T-helper 1 cell treated with Interleukin-12 subunit alpha and Interleukin-12 subunit beta and Interleukin-4 antibody, amounts not matched to agents 30 ng/mL and 1 ng/mL, for 36 hours (primary cell): ENCODE measurements at regions not wholly inside any gene's neighbourhood (a gene's known extent, or its start where the extent isn't known, plus 50 kb on each side); places are given as distances from the start of the nearest gene placed in this dataset.

ENCODE experiments used
- intact Hi-C: fragments of 100-400 bp; cut with micrococcal nuclease; formaldehyde crosslinking; loops from one replicate; pipeline ENCODE4 v1.15.1; 2024

DNA sequence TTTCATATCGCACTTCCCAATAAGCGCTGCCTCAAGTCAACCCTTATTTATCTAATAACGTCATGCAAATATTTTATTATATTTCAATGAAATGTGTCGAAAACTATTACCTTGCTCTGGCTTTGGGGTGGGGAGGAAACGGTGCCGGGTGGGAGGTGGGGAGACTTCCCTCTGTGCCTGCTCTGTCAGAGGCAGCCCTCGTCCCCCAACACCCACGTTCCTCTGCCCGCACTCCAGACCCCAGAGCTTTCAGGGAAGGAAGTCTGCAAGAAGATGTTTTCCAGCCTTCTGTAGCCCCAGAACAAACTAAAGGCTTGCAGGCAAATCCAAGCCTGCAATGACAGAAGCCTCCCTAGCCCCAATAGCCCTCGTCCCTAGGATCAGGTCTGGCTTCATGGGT lies 235.7 kb downstream of the BUD13 start:
- intact Hi-C loops, result no loop called here

DNA sequence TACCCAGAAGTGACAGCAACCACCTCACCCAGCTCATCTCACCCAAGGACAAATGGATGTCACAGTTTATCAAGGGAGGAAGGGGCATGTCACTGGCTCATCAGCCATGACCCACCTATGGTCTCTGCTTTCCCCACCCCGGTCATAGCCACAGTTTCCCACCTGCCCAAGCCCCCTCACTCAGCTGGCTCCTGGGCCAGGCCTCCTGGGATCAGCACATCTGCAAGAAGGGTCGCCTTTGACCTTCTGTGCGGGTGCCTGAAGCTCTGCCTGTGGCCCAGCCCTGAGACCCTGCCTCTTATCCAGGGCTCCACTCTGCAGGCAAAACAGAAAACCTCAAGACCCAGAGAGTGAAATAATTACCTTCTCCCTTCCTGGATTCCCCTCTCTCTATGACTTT lies 236.4 kb downstream of the BUD13 start:
- intact Hi-C loops, result no loop called here

- intact Hi-C loops, result no loop called here
Observed at GRCh38 chr11:116535994-116536393, 236.8 kb downstream of the BUD13 start.

GRCh38 chr11:116535120-116535519 lies 237.7 kb downstream of the BUD13 start:
- intact Hi-C loops, result no loop called here

DNA sequence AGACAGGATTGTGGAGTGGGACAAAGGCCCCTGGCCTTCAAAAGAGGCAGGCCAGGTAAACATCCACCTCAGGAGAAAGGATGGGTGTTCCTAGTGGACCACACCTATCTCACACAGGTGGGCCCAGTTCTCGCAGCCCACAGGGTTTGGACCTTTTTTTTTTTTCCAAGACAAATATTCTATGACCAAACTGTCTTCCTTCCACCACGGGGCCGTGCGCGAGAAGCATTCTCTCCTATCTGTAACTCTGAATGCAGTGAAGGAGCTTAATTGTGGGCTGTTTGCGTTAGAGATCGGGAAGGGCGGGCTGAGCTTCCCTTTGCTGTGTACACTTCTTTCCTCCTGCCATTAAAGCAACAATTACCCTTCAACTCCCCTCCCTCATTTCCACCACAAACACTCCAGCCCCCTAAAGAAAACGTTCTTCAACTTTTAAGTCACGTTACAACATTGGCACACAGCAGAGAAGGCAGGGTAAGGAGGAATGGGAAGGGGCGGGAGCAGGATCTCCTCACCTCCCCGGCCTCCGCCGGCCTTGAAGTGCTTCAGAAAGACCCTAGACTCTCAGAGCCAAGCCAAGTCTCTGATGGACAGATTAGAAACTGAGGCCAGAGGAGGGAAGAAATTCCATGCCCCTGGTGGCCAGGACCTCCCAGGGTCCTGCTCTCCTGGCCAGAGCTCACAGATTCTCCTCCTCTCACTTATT lies 238.4 kb downstream of the BUD13 start:
- intact Hi-C loops, result no loop called here

- intact Hi-C loops, result no loop called here
Observed at GRCh38 chr11:116533186-116533825, 239.5 kb downstream of the BUD13 start.

- intact Hi-C loops, result no loop called here
Observed at GRCh38 chr11:116532066-116532465, 240.7 kb downstream of the BUD13 start.

DNA sequence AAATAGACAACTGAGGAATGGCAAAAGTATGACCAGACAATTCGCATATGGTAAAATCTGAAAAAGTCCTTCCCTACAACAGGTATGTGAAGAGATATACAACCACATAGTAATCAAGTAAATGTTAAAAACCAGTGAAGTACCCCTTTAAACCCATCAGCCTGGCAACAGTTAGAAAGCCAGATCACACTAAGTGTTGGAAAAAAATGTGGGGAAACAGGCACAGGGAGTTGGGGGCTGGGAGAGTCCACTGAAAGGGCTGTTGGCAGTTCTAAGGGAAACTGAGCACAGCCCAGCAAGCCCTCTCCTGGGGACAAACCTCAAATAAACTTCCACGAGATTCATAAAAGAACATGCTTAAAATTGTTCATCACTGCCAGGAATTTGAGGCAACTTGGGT lies 242.1 kb downstream of the BUD13 start:
- intact Hi-C loops, result no loop called here

DNA sequence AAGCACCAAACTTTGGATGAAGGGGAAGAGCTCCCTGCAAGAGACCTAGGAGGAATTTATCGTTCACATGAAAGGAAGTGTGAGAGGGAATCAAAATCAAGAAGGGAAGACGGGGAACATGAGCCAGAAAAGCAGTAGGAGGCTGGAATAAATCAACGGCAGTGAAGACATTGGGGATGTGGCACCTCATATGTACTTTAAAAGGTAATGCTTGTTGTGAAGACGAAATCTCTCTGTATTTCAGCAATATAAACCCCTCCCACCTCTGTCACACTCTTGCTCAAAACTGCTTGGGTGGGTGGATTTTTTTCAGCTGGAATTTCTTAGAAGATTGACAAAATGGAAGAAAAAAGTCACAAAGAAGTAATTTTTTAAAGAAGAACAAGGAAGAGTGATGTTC lies 243.5 kb downstream of the BUD13 start:
- intact Hi-C loops, result no loop called here

DNA sequence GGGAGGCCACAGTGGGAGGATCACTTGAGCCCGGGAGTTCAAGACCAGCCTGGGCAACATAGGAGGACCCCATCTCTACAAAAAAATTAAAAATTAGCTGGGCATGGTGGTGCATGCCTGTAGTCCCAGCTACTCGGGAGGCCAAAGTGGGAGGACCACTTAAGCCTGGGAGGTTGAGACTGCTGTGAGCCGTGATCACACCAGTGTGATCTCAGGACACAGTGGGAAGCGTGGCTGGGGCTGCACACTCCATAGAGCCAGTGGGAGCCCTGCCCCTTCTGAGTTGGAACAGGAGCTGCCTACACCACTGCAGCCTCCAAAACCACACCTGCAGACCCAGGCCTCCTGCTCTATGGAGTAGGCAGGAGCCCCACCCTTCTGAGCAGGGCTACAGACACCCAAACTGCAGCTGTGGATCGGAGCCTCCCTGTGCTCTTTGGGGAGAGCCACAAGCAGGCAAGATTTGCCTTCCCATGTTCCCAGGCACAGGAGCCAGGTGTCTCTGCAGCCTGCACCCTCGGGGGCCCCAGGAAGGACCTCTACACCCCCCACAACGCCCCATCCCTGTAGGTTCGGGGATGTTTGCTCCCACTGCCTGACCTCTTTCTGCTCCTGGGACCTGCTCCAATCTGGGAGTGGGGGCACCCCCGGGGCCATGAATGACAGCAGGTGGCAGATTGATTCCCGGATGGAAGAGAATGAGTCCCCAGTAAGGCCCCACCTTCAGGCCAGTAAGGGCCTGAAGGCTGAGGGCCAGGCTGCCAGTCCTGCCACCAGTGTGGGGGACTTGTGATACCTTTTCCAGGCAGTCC lies 245.4 kb downstream of the BUD13 start:
- intact Hi-C loops, result no loop called here

GRCh38 chr11:116525961-116526495 lies 246.8 kb downstream of the BUD13 start:
- intact Hi-C loops, result no loop called here

- intact Hi-C loops, result no loop called here
Observed at GRCh38 chr11:116519499-116519898, 253.3 kb downstream of the BUD13 start.

- intact Hi-C loops, result no loop called here
Observed at GRCh38 chr11:116518141-116518540, 254.6 kb downstream of the BUD13 start.

- intact Hi-C loops, result no loop called here
Observed at GRCh38 chr11:116517584-116517983, 255.2 kb downstream of the BUD13 start.

DNA sequence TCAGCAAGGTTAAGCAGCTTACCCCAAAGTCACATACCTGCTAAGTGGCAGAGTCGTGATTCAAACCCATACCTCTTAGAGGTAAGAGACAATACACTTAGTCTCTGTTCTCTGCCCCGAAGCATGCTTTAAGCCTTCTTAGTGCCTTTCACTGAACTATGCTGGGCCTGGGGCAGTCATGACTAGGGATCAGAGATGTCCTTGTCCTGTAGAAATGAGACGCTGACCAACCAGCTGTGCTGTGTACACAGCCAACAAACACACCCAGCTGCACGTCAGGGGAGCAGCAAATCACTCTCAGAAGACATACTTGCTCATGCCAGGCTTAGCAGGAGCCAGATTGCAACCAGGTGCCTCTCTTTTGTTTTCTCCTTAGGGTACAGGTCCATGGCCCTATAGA lies 255.7 kb downstream of the BUD13 start:
- intact Hi-C loops, result no loop called here

- intact Hi-C loops, result no loop called here
Observed at GRCh38 chr11:116515664-116516184, 257.1 kb downstream of the BUD13 start.

DNA sequence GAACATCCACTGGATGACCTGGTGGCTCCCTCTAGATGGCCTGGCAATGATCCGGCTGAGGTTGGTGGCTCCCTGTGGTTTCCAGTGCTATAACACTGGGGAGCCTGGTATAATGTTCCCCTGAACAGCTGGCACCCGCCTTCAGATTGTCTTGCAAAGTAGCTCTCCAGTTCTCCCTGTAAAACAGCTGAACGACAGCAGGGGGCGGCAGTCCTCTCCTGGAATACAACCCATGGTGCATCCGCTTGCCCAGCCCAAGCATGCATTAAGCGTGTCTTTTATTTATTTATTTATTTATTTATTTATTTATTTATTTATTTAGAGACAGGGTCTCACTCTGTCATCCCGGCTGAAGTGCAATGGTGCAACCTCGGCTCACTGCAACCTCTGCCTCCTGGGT lies 258.9 kb downstream of the BUD13 start:
- intact Hi-C loops, result loop anchor here (1.0 to 5.0 kb wide), 2 partner anchors 127 to 178 kb away; no protein-coding TSS in a partner anchor

DNA sequence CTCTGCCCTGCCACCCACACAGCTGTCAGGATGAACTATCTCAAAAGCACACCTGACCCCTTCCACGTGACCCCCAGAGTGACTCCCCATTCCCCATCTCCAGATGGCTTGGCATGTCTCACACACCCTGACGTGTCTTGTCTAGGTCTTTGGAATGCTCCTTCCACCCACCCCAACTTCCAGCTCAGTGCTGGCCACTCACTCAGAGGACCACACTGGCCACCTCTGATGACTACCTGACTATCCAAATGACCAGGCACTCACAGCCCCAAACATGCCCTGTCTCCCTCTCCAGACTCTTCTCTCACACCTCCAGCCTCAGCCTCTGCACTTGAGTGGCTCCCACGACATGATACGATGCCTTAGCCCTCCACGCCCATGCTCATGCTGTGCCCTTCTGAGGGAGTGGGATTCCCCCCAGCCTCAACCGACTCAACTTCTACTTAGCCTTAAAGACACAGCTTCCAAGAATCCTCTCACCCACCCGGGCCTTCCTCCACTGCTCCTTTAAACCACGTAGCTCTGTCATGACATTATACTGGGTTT lies 259.4 kb downstream of the BUD13 start:
- intact Hi-C loops, result loop anchor here (5.0 kb wide), 1 partner anchor 179 kb away; no protein-coding TSS in a partner anchor

DNA sequence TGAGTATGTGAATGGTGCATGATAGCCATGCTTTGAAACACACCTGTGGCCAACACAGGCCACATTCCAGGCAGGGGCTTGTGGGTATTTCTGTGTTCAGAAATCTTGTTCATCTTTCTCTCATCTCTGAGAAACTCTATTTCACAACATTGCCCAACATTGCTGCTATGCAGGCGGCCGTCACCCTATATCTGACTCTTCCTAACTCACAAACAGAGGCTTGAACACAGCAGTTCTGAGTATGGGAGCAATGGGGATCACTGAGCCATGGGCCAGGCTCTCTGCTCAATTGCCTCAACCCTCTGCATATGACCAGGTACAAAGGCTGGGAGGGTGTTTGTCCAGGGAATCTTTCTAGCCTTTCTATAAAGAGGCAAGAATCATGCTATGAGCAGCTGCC lies 259.9 kb downstream of the BUD13 start:
- intact Hi-C loops, result loop anchor here (5.0 kb wide), 1 partner anchor 179 kb away; no protein-coding TSS in a partner anchor

- intact Hi-C loops, result loop anchor here (5.0 kb wide), 1 partner anchor 181 kb away; no protein-coding TSS in a partner anchor
Observed at GRCh38 chr11:116511684-116512083, 261.1 kb downstream of the BUD13 start.
